HG03354 (cell line): ENCODE measurements at regions not wholly inside any gene's neighbourhood (a gene's known extent, or its start where the extent isn't known, plus 50 kb on each side); places are given as distances from the start of the nearest gene placed in this dataset.

Experiments
- ATAC-seq: cut with Tn5 transposase; IDR thresholded peaks from one replicate; pipeline ENCODE4 v1.9.1; 2021; ENCODE audit warnings: mild to moderate bottlenecking; ENCODE audit not compliant: unreplicated experiment, poor library complexity, severe bottlenecking

GRCh38 chr22:48683640-48684039, 1144.0 kb downstream of the BRD1 start:
- ATAC-seq: no peak

DNA sequence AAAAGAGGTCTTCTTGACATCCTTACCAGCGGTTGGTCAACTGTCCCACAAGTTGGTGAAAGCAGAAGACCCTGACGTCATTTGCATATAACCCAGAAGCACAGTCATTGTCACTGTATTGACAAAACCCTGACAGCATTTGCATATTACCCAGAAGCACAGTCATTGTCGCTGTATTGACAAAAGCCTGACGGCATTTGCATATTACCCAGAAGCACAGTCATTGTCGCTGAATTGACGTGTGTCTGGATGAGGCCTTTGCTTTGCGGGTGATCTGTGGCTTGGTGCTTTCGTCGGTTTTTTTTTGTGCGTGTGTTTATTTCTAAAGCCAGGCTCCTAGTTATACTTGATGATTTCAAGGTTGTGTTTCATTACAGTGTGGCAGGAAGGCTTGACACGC, 1145.2 kb downstream of the BRD1 start:
- ATAC-seq: no peak

DNA sequence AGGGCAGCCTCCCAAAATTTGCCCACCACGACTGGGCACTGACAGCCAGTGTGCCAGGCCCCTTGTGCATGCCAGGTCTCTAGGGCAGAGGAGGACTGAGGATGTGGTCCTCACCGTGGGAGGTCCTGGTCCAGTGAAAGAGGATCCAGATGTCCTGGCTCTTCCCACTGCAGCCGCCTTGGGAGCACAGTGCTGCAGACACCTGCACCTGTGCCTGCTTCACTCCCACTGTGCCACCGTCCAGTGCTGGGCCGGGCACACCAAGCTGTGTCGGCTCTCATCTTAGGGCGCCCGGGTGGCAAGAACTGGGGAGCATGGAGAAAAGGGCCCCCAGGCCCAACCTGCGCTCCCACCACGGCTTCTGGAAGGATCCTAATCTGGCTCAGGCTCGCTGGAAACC, 1147.1 kb downstream of the BRD1 start:
- no peak for ATAC-seq

GRCh38 chr22:48679656-48680555, 1147.8 kb downstream of the BRD1 start:
- ATAC-seq: no peak

DNA sequence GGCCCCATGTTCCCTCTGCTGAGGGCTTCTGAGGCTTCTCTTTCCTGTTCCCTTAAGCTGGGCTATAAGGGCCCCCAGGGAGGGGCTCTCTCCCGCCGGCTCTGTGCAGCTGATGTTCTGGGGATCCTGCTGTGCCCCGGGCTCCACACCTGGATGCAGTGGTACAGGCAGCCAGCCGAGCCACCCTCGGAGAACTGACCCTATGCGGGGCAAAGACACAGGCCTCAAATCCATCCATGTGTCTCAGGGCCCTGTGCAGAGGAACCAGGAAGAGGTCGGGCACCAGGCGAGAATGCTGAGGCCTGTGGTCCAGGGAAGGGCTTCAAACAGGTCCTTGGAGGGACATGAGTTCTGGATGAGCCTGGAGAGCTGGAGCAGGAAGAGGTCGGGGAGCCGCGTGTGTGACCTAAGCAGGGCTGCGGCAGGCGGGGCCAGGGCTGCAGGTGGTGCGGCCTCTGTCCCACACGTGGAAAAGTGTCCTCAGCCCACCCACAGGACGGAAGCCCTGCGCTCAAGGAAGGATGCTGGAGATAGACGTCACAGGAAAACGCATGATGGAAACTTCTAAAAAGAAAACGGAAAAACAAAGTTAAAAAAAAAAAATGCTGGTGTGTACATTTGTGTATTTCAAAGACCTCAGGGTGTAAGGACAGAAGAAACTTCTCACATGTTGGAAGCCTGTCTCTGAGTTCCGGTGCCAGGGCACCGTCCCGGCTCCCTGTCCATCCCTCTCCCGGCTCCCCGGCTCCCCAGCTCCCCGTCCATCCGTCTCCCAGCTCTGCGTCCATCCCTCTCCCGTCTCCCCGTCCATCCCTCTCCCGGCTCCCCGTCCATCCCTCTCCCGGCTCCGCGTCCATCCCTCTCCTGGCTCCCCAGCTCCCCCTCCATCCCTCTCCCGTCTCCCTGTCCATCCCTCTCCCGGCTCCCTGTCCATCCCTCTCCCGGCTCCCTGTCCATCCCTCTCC, 1149.2 kb downstream of the BRD1 start:
- no peak for ATAC-seq

- ATAC-seq: no peak
Measured at GRCh38 chr22:48677621-48678020, 1150.1 kb downstream of the BRD1 start.

DNA sequence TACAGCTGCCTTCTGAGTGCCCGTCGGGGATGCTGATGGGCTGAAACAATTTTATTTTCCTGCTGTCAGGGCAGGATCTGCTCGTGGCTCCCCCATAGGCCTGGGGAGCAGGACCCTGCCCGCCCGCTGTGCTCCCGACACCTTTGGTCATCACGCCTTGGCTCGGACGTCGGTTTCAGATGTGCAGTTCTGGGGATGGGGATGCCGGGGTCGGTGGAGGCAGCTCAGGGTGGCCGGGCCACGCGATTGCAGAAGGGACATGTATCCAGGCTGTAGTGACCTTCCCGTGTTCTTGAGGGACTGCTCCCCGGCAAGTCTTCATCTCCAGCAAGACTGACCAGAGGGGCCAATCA, 1150.5 kb downstream of the BRD1 start:
- no peak for ATAC-seq

GRCh38 chr22:48676266-48677167, 1151.2 kb downstream of the BRD1 start:
- no peak for ATAC-seq

DNA sequence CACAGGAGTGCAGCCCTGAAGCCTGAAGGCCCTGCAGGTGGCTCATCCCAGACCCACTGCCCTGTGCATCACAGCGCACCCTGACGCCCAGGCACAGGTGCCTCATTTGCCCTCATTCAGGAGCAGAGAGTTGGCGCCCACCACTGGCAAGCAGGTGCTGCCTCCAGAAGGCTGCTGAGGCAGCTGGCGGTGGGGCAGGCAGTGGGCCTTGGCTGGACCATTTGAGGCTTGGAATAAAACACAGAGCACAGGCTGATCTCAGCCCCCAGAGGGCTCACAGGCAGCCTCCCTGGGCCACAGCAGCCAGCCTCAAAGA, 1151.9 kb downstream of the BRD1 start:
- ATAC-seq: no peak

DNA sequence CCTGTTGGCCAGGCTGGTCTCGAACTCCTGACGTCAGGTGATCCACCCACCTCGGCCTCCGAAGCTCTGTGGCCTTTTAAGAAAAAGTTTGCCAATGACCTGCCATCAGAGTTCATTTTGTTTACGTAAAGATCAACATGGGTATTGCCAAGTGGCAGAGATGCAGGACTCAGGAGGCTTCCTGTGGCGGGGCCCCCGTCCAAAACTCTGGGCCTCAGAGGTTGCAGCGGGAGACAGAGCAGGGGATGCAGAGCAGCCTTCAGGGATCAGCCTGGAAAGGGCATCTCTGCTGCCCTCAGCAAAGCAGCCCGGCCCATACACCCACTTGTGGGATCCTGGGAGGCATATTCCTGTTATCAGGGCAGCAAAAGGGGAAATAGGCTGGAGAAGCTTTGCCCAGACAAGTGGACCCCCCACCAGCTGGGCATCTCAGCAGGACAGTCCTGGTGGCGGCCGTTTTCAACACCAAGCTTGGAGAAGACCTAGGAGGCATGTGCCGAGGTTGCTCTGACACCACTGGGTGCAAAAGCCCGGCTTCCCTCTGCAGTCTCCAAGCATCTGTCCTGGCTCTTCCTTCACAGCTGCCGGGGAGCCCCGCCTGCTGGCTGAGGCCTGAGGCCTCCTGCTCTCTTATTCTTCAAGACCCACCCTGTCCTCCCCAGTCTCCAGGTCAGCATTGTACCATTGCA, 1152.4 kb downstream of the BRD1 start:
- ATAC-seq: no peak

DNA sequence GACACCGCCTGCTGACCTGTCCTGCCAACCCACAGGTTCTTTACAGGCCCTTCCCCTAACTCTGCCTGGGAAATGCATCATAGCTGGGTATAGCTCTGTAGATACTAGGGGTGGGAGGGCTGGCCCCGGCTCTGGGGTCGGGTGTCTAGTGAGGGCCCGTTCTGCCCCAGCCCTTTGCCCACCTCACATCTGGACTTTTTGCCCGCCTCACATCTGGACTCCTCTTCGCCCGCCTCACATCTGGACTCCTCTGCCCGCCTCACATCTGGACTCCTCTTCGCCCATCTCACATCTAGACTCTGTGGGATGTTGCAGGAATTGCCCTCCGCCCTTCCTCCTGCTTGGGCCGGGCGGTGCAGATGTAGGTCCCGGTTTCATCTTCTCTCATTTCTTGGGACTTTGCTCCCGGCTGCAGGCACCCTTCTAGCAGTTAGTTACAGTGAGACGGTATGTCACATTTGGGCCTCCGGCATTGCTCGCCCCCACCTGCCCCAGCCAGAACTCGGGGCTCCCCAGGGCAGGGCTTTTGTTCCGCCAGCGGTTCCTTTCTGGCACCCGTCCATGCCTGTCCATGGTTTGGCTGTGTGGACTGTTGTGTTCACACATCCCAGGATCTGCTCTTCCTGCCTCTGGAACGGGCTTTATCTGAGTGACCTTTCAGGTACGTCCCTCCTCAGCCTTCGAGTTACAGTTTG, 1153.7 kb downstream of the BRD1 start:
- no peak for ATAC-seq

DNA sequence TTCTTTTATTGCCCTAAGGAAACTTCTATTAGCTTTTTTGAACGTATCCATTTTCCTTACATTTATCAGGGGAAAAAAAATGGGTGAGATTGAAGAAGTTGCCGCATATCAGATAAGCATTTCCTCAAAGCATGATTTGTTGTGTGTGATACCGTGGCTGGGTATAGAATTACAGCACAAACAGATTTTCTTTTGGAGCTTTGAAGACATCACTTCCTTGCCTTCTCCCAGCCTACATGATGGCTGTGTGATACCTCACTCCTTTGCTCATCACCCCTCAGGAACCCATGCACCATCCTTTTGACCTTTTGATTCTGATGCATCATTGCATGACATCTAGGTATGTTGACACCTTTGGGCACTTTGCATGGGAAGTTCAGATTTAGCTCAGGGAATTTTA, 1155.3 kb downstream of the BRD1 start:
- ATAC-seq: no peak

- ATAC-seq: no peak
Measured at GRCh38 chr22:48670731-48671130, 1156.9 kb downstream of the BRD1 start.

DNA sequence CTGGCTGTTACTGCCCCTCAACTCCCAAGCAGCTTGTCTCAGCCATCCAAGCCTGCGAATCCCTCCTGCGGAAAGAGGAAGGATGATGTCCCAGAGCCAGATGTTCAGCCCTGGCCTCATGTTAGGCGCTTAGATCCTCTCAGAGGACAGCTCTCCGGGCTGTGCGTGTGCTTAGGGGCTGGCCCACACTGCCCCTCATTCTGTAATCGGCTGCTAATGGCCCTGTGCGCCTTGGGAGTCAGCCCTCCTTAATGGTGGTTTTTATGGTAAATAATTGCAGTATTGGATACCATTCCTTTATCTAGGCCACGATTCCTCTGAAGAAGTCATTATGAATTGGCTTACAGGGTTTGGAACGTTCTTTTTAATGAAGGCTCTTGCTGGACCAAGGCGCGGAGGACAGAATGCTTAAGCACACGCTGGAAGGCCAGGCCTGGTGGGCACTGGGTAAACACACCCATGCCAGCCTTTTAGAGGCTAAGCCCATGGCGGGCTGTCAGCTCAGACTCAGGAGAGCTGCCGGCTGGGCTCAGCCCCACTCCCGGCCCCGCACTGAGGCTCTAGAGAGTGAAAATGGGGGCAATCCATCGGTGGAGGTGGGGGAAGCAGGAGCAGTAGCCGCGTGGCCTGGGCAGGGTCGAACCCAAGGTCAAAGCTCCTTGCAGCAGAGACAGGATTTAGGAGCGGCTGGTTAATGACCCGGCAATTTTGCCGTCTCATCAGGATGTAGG, 1157.5 kb downstream of the BRD1 start:
- no peak for ATAC-seq

DNA sequence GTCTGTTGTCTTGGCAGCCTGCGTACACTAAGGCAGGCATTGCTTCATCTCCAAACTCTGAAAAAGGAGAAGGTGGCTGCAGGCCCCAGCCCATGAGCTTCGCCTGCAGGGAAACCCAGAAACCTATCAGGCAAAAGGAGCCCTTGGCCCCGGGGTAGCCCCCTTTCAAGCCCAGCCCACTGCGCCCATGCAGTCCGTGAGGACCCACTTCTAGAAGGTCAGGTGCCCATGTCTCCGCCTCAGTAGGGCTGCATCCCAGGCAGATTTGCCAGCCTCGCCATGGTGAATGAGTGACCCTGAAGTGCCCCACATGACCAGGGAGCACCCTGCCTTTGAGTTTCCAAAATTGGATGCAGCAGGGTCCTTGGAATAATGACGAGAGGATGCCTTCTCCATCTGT, 1158.4 kb downstream of the BRD1 start:
- ATAC-seq: no peak

DNA sequence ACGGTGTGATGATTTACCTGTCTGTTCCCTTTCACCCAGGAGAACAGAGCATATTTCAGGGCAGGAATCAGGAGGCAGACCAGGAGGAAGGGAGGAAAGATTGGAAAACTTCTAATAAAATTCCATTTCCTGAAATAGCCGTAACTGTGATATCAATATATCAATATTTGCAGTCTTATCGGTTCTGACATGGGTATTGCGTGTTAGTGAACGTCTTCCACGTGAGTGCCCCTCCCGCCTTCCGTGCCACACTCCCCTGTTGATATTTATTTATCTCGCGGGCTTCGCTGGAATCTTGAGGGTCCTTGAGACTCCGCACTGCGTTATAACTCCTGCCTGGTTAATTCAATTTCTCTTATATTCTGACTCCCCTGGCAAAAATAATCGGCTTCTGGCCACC, 1160.4 kb downstream of the BRD1 start:
- no peak for ATAC-seq

GRCh38 chr22:48666620-48667019, 1161.1 kb downstream of the BRD1 start:
- ATAC-seq: no peak

- no peak for ATAC-seq
Measured at GRCh38 chr22:48665311-48665995, 1162.2 kb downstream of the BRD1 start.
